Liver (tissue), 3 donors: ENCODE measurements at regions not wholly inside any gene's neighbourhood (a gene's known extent, or its start where the extent isn't known, plus 50 kb on each side); places are given as distances from the start of the nearest gene placed in this dataset.

Source experiments
- ATF3 ChIP-seq: IDR thresholded peaks from 2 replicates; pipeline ENCODE4 v1.6.1; 2016; ENCODE audit warnings: antibody characterized with exemption
- CTCF ChIP-seq: fragments of 150-350 bp; IDR thresholded peaks from 2 replicates; pipeline ENCODE4 v1.5.1; 2017; ENCODE audit warnings: improper control_type of control experiment, low read depth, low read length; ENCODE audit not compliant: missing input control
- EGR1 ChIP-seq, 2 donors: IDR thresholded peaks; 2 replicates each; pipeline ENCODE4 v1.6.1; 2016 to 2018; ENCODE audit warnings: antibody characterized with exemption in 2 of 2, low read depth in 2 of 2
- GABPA ChIP-seq, 2 donors: IDR thresholded peaks in 1 of 2; conservative IDR thresholded peaks in 1 of 2; 2 replicates each; pipeline ENCODE4 v1.6.1; 2016; ENCODE audit warnings: antibody characterized with exemption in 2 of 2, mild to moderate bottlenecking in 1 of 2, moderate library complexity in 1 of 2
- HNF4A ChIP-seq, 2 donors: conservative IDR thresholded peaks; 2 replicates each; pipeline ENCODE4 v1.6.1; 2016; ENCODE audit warnings: antibody characterized with exemption in 2 of 2, mild to moderate bottlenecking in 2 of 2
- HNF4G ChIP-seq: IDR thresholded peaks from 2 replicates; pipeline ENCODE4 v1.6.1; 2016; ENCODE audit warnings: antibody characterized with exemption
- RAD21 ChIP-seq, 2 donors: IDR thresholded peaks; 2 replicates each; pipeline ENCODE4 v1.6.1; 2016; ENCODE audit warnings: antibody characterized with exemption in 2 of 2, mild to moderate bottlenecking in 2 of 2
- REST ChIP-seq: IDR thresholded peaks from 2 replicates; pipeline ENCODE4 v1.6.1; 2016; ENCODE audit warnings: antibody characterized with exemption, mild to moderate bottlenecking
- YY1 ChIP-seq: IDR thresholded peaks from 2 replicates; pipeline ENCODE4 v1.6.1; 2016; ENCODE audit warnings: antibody characterized with exemption, mild to moderate bottlenecking
- ZBTB33 ChIP-seq: IDR thresholded peaks from 2 replicates; pipeline ENCODE4 v1.6.1; 2016; ENCODE audit warnings: antibody characterized with exemption
- donor health status: healthy.
- donor health status: healthy.

GRCh38 chr6:15817100-15817499 lies 154.3 kb upstream of the DTNBP1 start:
- TF ChIP-seq CTCF (no peak), YY1 (no peak), HNF4A (conservative IDR thresholded peaks at IDR 0.05) (no peak), RAD21 (IDR thresholded peaks at IDR 0.05) (no peak), EGR1 (IDR thresholded peaks at IDR 0.05; ENCODE audit: low read depth in 2 of 2) (no peak), REST (no peak), HNF4G (no peak), ZBTB33 (no peak), GABPA (IDR thresholded peaks at IDR 0.05 in 1 of 2, conservative IDR thresholded peaks at IDR 0.05 in 1 of 2) (no peak), ATF3 (no peak)
